ENCODE measurements at regions not wholly inside any gene's neighbourhood (a gene's known extent, or its start where the extent isn't known, plus 50 kb on each side); places are given as distances from the start of the nearest gene placed in this dataset.
"Not testable (repeated sequence)": the region's sequence is repeated elsewhere in the genome, so short reads cannot be mapped to it uniquely, and the experiment has no call there.

DNA sequence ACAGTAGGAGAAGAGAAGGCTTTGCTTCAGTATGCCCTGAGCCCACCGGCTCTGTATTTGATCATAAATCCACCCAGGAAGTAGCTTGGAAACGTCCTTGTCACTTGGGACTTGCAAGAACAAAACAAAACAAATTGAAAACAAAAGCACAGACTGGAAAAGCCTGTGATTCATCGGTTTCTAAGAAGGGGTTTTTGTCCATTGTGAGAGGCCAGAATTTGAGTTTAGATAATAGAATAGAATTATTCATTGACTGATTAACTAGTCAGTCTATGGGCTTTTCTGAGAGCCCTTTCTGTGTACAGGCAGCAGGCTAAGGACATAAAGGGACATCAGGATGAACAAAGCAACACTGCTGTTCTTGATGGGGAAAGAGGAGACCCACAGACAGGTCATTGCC, 424.8 kb downstream of the IRX1 start:
- Mint-ChIP-seq H3K4me1 (no peaks in the 10 kb centered on the region), H3K4me3 (no peak overlapping the region), H3K9me3 (peaks cover 5 to 13% (median 5%) of the 10 kb centered on the region in 5 donors), H3K27me3 (no peaks in the 10 kb centered on the region), H3K36me3 (no peaks in the 10 kb centered on the region), H3K27ac (no peak overlapping the region)
- H3K9me3 ChIP-seq (ENCODE audit: low read length), result no peaks in the 10 kb centered on the region
- no peak overlapping the region for H3K4me3 ChIP-seq (ENCODE audit: low read length)
- H3K4me1 ChIP-seq (ENCODE audit: insufficient read depth, low read length), result no peaks in the 10 kb centered on the region
- ChIA-PET POLR2A (no interaction called here), CTCF (no interaction called here)
- DNase-seq, result no peak
- no peak overlapping the region for H3K27ac ChIP-seq (ENCODE audit: low read depth, low read length)
- no peaks in the 10 kb centered on the region for H3K36me3 ChIP-seq (ENCODE audit: insufficient read depth, low read length)
- no peaks in the 10 kb centered on the region for H3K27me3 ChIP-seq (ENCODE audit: insufficient read depth, low read length, poor library complexity, severe bottlenecking)

DNA sequence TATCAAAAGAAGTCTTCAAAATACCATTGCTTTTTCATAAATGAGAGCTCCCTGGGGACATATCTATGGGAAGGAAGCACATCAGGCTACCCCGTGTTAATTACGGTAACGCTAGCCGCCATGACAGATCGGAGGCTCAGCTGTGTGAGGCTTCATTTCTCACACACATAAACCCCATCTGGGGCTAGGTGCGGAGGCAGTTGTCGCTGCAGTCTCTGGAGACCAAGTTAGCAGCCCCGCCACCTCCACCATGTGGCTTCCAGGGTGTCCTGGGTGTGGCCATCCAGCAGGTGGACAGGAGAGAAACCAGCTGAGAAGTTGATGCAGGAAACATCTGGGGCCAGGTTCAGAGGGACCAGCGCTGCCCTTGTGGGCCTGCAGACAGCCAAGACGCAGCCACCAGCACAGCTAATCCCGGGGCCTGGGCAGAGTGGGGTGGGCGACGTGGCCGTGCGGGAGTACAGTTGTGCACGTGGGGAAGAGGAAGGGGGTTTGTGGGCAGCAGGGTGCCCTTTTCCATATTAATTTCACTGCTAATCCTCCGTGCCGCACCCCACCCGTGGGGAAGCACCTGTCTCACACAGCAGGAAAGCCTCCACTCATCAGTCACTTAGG, 426.5 kb downstream of the IRX1 start:
- ChIA-PET CTCF (no interaction called here), POLR2A (no interaction called here)
- H3K27me3 Mint-ChIP-seq, result no peaks in the 10 kb centered on the region
- no peak overlapping the region for H3K27ac Mint-ChIP-seq
- no peak overlapping the region for H3K4me3 Mint-ChIP-seq
- Histone ChIP-seq H3K27ac (ENCODE audit: low read depth, low read length) (no peak overlapping the region), H3K9me3 (ENCODE audit: low read length) (no peaks in the 10 kb centered on the region), H3K4me3 (ENCODE audit: low read length) (no peak overlapping the region), H3K36me3 (ENCODE audit: insufficient read depth, low read length) (no peaks in the 10 kb centered on the region), H3K27me3 (ENCODE audit: insufficient read depth, low read length, poor library complexity, severe bottlenecking) (no peaks in the 10 kb centered on the region), H3K4me1 (ENCODE audit: insufficient read depth, low read length) (no peaks in the 10 kb centered on the region)
- no peaks in the 10 kb centered on the region for H3K4me1 Mint-ChIP-seq
- H3K36me3 Mint-ChIP-seq, result no peaks in the 10 kb centered on the region
- peaks cover 3 to 10% (median 5%) of the 10 kb centered on the region in 5 donors for H3K9me3 Mint-ChIP-seq
- no peak for DNase-seq

DNA sequence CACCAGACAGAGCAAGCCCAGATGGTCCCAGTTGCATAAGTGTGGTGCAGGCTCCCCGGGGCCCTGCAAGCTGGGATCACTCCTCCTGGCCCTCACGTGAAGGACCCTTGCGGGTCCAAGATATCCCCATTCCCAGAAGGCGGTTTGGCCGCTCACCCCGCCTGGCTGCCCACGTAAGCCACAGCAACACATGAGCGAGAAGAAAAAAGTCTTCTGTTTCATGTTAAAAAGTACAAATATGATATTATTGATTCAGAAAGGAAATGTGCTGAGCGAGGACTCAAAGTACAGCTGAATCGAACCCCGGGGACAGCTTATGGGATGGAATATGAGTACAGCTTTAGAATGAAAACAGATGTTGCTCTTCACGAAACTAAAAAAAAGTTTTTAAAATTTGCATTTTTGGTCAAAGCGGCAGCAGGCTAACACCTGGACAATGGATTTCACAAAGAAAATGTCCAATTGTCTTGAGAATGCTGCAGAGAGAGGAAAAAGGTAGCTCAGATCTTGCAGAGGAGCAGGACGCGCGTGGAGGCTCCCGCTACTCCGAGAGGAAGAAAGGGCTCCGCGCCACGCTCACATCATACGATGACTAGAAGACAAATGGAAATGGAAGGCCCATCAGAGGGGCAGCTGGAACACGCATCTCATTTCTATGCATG, 427.6 kb downstream of the IRX1 start:
- H3K4me1 ChIP-seq (ENCODE audit: insufficient read depth, low read length), result no peaks in the 10 kb centered on the region
- CTCF ChIA-PET, result no interaction called here
- H3K36me3 ChIP-seq (ENCODE audit: insufficient read depth, low read length), result no peaks in the 10 kb centered on the region
- H3K27me3 ChIP-seq (ENCODE audit: insufficient read depth, low read length, poor library complexity, severe bottlenecking), result no peaks in the 10 kb centered on the region
- H3K27ac Mint-ChIP-seq, result peak overlapping the region in 1 of 8 donors; percentile 17
- H3K9me3 Mint-ChIP-seq, result peaks cover 2 to 10% (median 5%) of the 10 kb centered on the region in 5 donors
- H3K27ac ChIP-seq (ENCODE audit: low read depth, low read length), result no peak overlapping the region
- no peak overlapping the region for H3K4me3 Mint-ChIP-seq
- POLR2A ChIA-PET, result no interaction called here
- no peaks in the 10 kb centered on the region for H3K36me3 Mint-ChIP-seq
- H3K27me3 Mint-ChIP-seq, result no peaks in the 10 kb centered on the region
- H3K9me3 ChIP-seq (ENCODE audit: low read length), result no peaks in the 10 kb centered on the region
- no peaks in the 10 kb centered on the region for H3K4me1 Mint-ChIP-seq
- DNase-seq, result no peak
- no peak overlapping the region for H3K4me3 ChIP-seq (ENCODE audit: low read length)

DNA sequence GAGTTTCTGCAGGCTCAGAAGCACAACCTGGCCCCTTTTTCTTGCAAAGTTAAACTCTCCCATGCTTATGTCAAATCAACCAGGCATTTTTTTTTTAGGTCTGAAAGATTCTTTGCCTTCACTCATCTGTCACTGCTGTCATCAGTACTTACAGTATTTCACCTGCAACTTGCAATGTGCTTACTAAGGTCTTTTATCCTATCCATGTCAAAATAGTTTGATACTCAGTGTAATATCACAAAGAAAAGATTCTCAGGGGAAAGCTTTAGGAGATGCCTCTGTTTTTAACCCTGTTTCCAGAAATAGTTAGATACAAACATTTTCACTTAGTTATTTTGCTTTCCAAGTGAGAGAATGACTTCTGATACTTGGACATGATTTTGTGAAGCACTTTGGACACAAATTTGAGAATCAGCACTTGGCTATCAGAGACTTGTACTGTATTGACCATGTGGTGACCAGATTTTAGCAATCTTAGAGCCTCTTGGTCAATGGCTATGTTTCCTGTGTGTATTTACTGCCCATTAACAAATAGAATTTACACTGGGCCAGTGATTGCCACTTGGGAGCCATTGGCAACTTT, 428.2 kb downstream of the IRX1 start:
- Mint-ChIP-seq H3K27me3 (no peaks in the 10 kb centered on the region), H3K9me3 (peaks cover 2 to 9% (median 5%) of the 10 kb centered on the region in 5 donors), H3K4me3 (no peak overlapping the region), H3K4me1 (no peaks in the 10 kb centered on the region), H3K36me3 (no peaks in the 10 kb centered on the region), H3K27ac (no peak overlapping the region)
- Histone ChIP-seq H3K36me3 (ENCODE audit: insufficient read depth, low read length) (no peaks in the 10 kb centered on the region), H3K4me1 (ENCODE audit: insufficient read depth, low read length) (no peaks in the 10 kb centered on the region), H3K4me3 (ENCODE audit: low read length) (no peak overlapping the region), H3K27me3 (ENCODE audit: insufficient read depth, low read length, poor library complexity, severe bottlenecking) (no peaks in the 10 kb centered on the region), H3K27ac (ENCODE audit: low read depth, low read length) (no peak overlapping the region), H3K9me3 (ENCODE audit: low read length) (no peaks in the 10 kb centered on the region)
- ChIA-PET POLR2A (no interaction called here), CTCF (no interaction called here)
- no peak for DNase-seq

DNA sequence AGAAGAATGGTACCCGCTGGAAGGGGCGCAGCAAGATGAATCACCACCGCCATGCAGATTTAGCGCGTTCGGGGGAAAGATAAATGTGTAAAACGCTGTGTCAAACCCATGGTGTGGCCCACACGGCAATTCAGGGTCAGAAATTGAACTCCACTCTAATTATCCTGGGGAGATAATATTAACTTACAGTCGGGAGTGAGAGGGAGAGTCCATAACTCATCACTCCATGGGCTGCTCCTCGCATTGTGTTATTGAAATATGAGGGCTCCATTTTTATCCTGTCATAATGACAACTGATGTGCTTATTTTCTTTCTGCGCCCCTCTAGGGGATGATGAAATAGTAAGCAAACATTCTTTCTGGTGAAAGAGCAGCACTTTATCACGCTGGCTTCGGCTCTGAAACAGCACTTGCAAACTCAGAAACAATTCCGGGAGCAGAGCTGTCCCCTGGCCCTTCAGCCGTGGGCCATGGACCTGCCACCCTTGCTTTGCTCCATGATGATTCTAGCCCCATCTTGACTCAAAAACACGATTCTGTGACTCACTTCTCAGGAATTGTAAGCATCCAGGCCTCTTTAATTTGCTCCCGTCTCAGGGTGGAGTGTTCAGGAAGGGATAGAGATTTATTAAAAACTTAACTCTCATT, 431.6 kb downstream of the IRX1 start:
- no peak overlapping the region for H3K4me3 Mint-ChIP-seq
- DNase-seq, result no peak
- no peaks in the 10 kb centered on the region for H3K36me3 Mint-ChIP-seq
- no peaks in the 10 kb centered on the region for H3K4me1 Mint-ChIP-seq
- Histone ChIP-seq H3K27me3 (ENCODE audit: insufficient read depth, low read length, poor library complexity, severe bottlenecking) (no peaks in the 10 kb centered on the region), H3K27ac (ENCODE audit: low read depth, low read length) (no peak overlapping the region), H3K4me3 (ENCODE audit: low read length) (no peak overlapping the region), H3K36me3 (ENCODE audit: insufficient read depth, low read length) (no peaks in the 10 kb centered on the region), H3K4me1 (ENCODE audit: insufficient read depth, low read length) (no peaks in the 10 kb centered on the region), H3K9me3 (ENCODE audit: low read length) (no peaks in the 10 kb centered on the region)
- H3K27ac Mint-ChIP-seq, result no peak overlapping the region
- ChIA-PET POLR2A (no interaction called here), CTCF (no interaction called here)
- no peaks in the 10 kb centered on the region for H3K27me3 Mint-ChIP-seq
- H3K9me3 Mint-ChIP-seq, result peaks cover 9 to 21% (median 11%) of the 10 kb centered on the region in 5 donors

DNA sequence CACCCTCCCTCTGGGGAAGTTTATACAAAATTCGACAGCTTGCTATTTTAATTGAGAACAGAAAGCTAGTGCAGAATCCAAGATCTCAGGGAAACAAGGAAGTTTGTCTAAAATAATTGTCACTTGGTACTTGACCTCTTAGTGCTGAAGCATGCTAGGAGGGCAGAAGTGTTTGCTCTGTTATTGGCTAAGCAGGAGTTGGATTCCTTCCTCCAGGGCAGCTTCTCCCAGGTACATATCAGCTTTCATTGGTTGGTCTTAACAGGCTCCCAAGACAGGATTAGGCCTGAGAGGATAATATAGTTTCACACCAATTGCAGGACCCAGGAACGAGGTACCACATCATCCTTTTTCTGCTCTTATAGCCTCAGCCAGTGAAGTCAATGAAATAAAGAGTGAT, 432.8 kb downstream of the IRX1 start:
- ChIA-PET POLR2A (no interaction called here), CTCF (no interaction called here)
- H3K4me3 Mint-ChIP-seq, result no peak overlapping the region

DNA sequence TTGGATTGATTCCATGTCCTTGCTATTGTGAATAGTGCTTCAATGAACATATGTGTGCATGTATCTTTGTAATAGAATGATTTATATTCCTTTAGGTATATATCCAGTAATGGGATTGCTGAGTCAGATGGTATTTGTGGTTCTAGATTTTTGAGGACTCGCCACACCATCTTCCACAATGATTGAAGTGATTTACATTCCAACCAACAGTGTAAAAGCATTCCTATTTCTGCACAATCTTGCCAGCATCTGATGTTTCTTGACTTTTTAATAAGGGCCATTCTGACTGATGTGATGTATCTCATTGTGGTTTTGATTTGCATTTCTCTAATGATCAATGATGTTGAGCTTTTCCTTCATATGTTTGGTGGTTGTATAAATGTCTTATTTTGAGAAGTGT, 437.9 kb downstream of the IRX1 start:
- H3K27me3 Mint-ChIP-seq; CTCF ChIA-PET; DNase-seq; H3K9me3 ChIP-seq (ENCODE audit: low read length); H3K4me3 Mint-ChIP-seq; H3K4me3 ChIP-seq (ENCODE audit: low read length); H3K4me1 Mint-ChIP-seq; H3K36me3 Mint-ChIP-seq; H3K27ac Mint-ChIP-seq; POLR2A ChIA-PET; H3K36me3 ChIP-seq (ENCODE audit: insufficient read depth, low read length); H3K4me1 ChIP-seq (ENCODE audit: insufficient read depth, low read length); H3K27me3 ChIP-seq (ENCODE audit: insufficient read depth, low read length, poor library complexity, severe bottlenecking); H3K27ac ChIP-seq (ENCODE audit: low read depth, low read length): not testable (repeated sequence)
- H3K9me3 Mint-ChIP-seq, result peaks cover 11 to 32% (median 18%) of the 10 kb centered on the region in 5 donors

More for the DNA sequence above, 432.8 kb downstream of the IRX1 start:
- Histone ChIP-seq H3K36me3 (ENCODE audit: insufficient read depth, low read length) (no peaks in the 10 kb centered on the region), H3K27ac (ENCODE audit: low read depth, low read length) (no peak overlapping the region), H3K4me3 (ENCODE audit: low read length) (no peak overlapping the region), H3K4me1 (ENCODE audit: insufficient read depth, low read length) (no peaks in the 10 kb centered on the region), H3K27me3 (ENCODE audit: insufficient read depth, low read length, poor library complexity, severe bottlenecking) (no peaks in the 10 kb centered on the region), H3K9me3 (ENCODE audit: low read length) (no peaks in the 10 kb centered on the region)
- H3K4me1 Mint-ChIP-seq, result no peaks in the 10 kb centered on the region
- peaks cover 8 to 21% (median 10%) of the 10 kb centered on the region in 5 donors for H3K9me3 Mint-ChIP-seq
- H3K27ac Mint-ChIP-seq, result no peak overlapping the region
- no peaks in the 10 kb centered on the region for H3K27me3 Mint-ChIP-seq
- DNase-seq, result no peak
- H3K36me3 Mint-ChIP-seq, result no peaks in the 10 kb centered on the region

DNA sequence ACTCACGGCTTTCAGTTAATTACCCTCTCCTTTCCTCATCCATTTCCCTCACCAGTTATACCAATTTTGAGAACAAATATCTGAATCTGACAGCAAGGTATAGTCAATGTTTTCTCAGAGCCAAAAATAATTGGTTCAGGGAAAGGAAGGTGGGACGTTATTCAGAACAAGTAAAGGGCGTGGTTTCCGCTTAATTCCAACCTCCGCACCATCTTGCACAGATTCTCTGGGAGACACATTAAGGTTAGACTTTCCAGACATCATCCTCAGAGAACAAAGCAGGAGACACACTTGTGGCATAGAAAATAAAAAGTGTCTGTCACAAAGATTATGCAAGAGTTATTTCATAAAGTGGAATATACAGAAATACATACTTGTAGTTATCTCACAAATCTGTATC, 441.2 kb downstream of the IRX1 start:
- no peak overlapping the region for H3K27ac Mint-ChIP-seq
- no peak for DNase-seq
- H3K27me3 Mint-ChIP-seq, result peaks cover 0 to 3% of the 10 kb centered on the region in 2 donors
- H3K36me3 ChIP-seq (ENCODE audit: insufficient read depth, low read length), result no peaks in the 10 kb centered on the region
- ChIA-PET CTCF (no interaction called here), POLR2A (no interaction called here)
- no peaks in the 10 kb centered on the region for H3K4me1 ChIP-seq (ENCODE audit: insufficient read depth, low read length)
- H3K27me3 ChIP-seq (ENCODE audit: insufficient read depth, low read length, poor library complexity, severe bottlenecking), result no peaks in the 10 kb centered on the region
- H3K27ac ChIP-seq (ENCODE audit: low read depth, low read length), result no peak overlapping the region
- H3K9me3 ChIP-seq (ENCODE audit: low read length), result no peaks in the 10 kb centered on the region
- H3K4me3 Mint-ChIP-seq, result no peak overlapping the region
- H3K4me1 Mint-ChIP-seq, result no peaks in the 10 kb centered on the region
- peaks cover 0 to 8% (median 0%) of the 10 kb centered on the region in 3 donors for H3K36me3 Mint-ChIP-seq
- peaks cover 7 to 31% (median 27%) of the 10 kb centered on the region in 5 donors for H3K9me3 Mint-ChIP-seq
- H3K4me3 ChIP-seq (ENCODE audit: low read length), result no peak overlapping the region

Measured in CD8-positive, alpha-beta memory T cell (primary cell).